ENCODE measurements at regions not wholly inside any gene's neighbourhood (a gene's known extent, or its start where the extent isn't known, plus 50 kb on each side); places are given as distances from the start of the nearest gene placed in this dataset.
"Not testable (repeated sequence)": the region's sequence is repeated elsewhere in the genome, so short reads cannot be mapped to it uniquely, and the experiment has no call there.

- FAIRE-seq (no peak), DNase-seq (no peak)
- H3K36me3 ChIP-seq (ENCODE audit: control insufficient read depth in 2 of 3, insufficient read depth in 3 of 3, low read length in 3 of 3): no peaks in the 10 kb centered on the region
- H3K4me3 ChIP-seq (ENCODE audit: low read length in 3 of 3): no peak overlapping the region
- H3K4me1 ChIP-seq (ENCODE audit: control insufficient read depth in 2 of 3, insufficient read depth in 2 of 3, low read depth in 1 of 3, low read length in 3 of 3): peaks cover 0 to 6% (median 5%) of the 10 kb centered on the region in 3 donors
- H3K27me3 ChIP-seq (ENCODE audit: control insufficient read depth, insufficient read depth, low read length): no peaks in the 10 kb centered on the region
- intact Hi-C loops (cut with DNase I): no loop called here
- TF ChIP-seq CTCF (IDR thresholded peaks at IDR 0.05; ENCODE audit: borderline replicate concordance, extremely low read depth, insufficient read depth): no peak
- no peaks in the 10 kb centered on the region for H3K9me3 ChIP-seq (ENCODE audit: control insufficient read depth in 2 of 3, insufficient read depth in 1 of 3, low read length in 3 of 3)
- no peak overlapping the region for H3K27ac ChIP-seq (ENCODE audit: low read depth in 2 of 2, low read length in 2 of 2)
- H3K9ac ChIP-seq (ENCODE audit: low read length in 3 of 3): no peak overlapping the region
These were observed 101.6 kb upstream of the CTSV start for GRCh38 chr9:97140566-97140965.

- H3K9ac ChIP-seq (ENCODE audit: low read length in 3 of 3): no peak overlapping the region
- H3K4me1 ChIP-seq (ENCODE audit: control insufficient read depth in 2 of 3, insufficient read depth in 2 of 3, low read depth in 1 of 3, low read length in 3 of 3): no peaks in the 10 kb centered on the region
- H3K9me3 ChIP-seq (ENCODE audit: control insufficient read depth in 2 of 3, insufficient read depth in 1 of 3, low read length in 3 of 3): no peaks in the 10 kb centered on the region
- H3K27ac ChIP-seq (ENCODE audit: low read depth in 2 of 2, low read length in 2 of 2): no peak overlapping the region
- TF ChIP-seq CTCF (IDR thresholded peaks at IDR 0.05; ENCODE audit: borderline replicate concordance, extremely low read depth, insufficient read depth): no peak
- intact Hi-C loops (cut with DNase I): no loop called here
- FAIRE-seq (no peak), DNase-seq (peak in 2 of 5 donors; percentile 16 to 39)
- H3K36me3 ChIP-seq (ENCODE audit: control insufficient read depth in 2 of 3, insufficient read depth in 3 of 3, low read length in 3 of 3): no peaks in the 10 kb centered on the region
- H3K27me3 ChIP-seq (ENCODE audit: control insufficient read depth, insufficient read depth, low read length): no peaks in the 10 kb centered on the region
- H3K4me3 ChIP-seq (ENCODE audit: low read length in 3 of 3): no peak overlapping the region
These were observed 97.5 kb upstream of the CTSV start for GRCh38 chr9:97136421-97136820.

GRCh38 chr9:97133966-97134365, 95.0 kb upstream of the CTSV start:
- H3K4me3 ChIP-seq (ENCODE audit: low read length in 3 of 3); H3K27me3 ChIP-seq (ENCODE audit: control insufficient read depth, insufficient read depth, low read length); FAIRE-seq; H3K36me3 ChIP-seq (ENCODE audit: control insufficient read depth in 2 of 3, insufficient read depth in 3 of 3, low read length in 3 of 3); H3K9ac ChIP-seq (ENCODE audit: low read length in 3 of 3); H3K27ac ChIP-seq (ENCODE audit: low read depth in 2 of 2, low read length in 2 of 2); H3K9me3 ChIP-seq (ENCODE audit: control insufficient read depth in 2 of 3, insufficient read depth in 1 of 3, low read length in 3 of 3); H3K4me1 ChIP-seq (ENCODE audit: control insufficient read depth in 2 of 3, insufficient read depth in 2 of 3, low read depth in 1 of 3, low read length in 3 of 3); intact Hi-C loops (cut with DNase I); DNase-seq: not testable (repeated sequence)

GRCh38 chr9:97132865-97133264, 93.9 kb upstream of the CTSV start:
- FAIRE-seq (no peak), DNase-seq (no peak)
- no peak overlapping the region for H3K4me3 ChIP-seq (ENCODE audit: low read length in 3 of 3)
- intact Hi-C loops (cut with DNase I): no loop called here
- H3K4me1 ChIP-seq (ENCODE audit: control insufficient read depth in 2 of 3, insufficient read depth in 2 of 3, low read depth in 1 of 3, low read length in 3 of 3): no peaks in the 10 kb centered on the region
- no peaks in the 10 kb centered on the region for H3K27me3 ChIP-seq (ENCODE audit: control insufficient read depth, insufficient read depth, low read length)
- no peak for TF ChIP-seq CTCF (IDR thresholded peaks at IDR 0.05; ENCODE audit: borderline replicate concordance, extremely low read depth, insufficient read depth)
- H3K36me3 ChIP-seq (ENCODE audit: control insufficient read depth in 2 of 3, insufficient read depth in 3 of 3, low read length in 3 of 3): no peaks in the 10 kb centered on the region
- H3K9ac ChIP-seq (ENCODE audit: low read length in 3 of 3): no peak overlapping the region
- no peaks in the 10 kb centered on the region for H3K9me3 ChIP-seq (ENCODE audit: control insufficient read depth in 2 of 3, insufficient read depth in 1 of 3, low read length in 3 of 3)
- no peak overlapping the region for H3K27ac ChIP-seq (ENCODE audit: low read depth in 2 of 2, low read length in 2 of 2)

GRCh38 chr9:97130864-97131263, 91.9 kb upstream of the CTSV start:
- intact Hi-C loops (cut with DNase I); H3K4me1 ChIP-seq (ENCODE audit: control insufficient read depth in 2 of 3, insufficient read depth in 2 of 3, low read depth in 1 of 3, low read length in 3 of 3); FAIRE-seq; DNase-seq; H3K36me3 ChIP-seq (ENCODE audit: control insufficient read depth in 2 of 3, insufficient read depth in 3 of 3, low read length in 3 of 3); H3K9ac ChIP-seq (ENCODE audit: low read length in 3 of 3); H3K27me3 ChIP-seq (ENCODE audit: control insufficient read depth, insufficient read depth, low read length); H3K9me3 ChIP-seq (ENCODE audit: control insufficient read depth in 2 of 3, insufficient read depth in 1 of 3, low read length in 3 of 3); H3K27ac ChIP-seq (ENCODE audit: low read depth in 2 of 2, low read length in 2 of 2); H3K4me3 ChIP-seq (ENCODE audit: low read length in 3 of 3): not testable (repeated sequence)

GRCh38 chr9:97130387-97130786, 91.4 kb upstream of the CTSV start:
- intact Hi-C loops (cut with DNase I); DNase-seq; H3K4me3 ChIP-seq (ENCODE audit: low read length in 3 of 3); H3K27ac ChIP-seq (ENCODE audit: low read depth in 2 of 2, low read length in 2 of 2); H3K9ac ChIP-seq (ENCODE audit: low read length in 3 of 3); H3K4me1 ChIP-seq (ENCODE audit: control insufficient read depth in 2 of 3, insufficient read depth in 2 of 3, low read depth in 1 of 3, low read length in 3 of 3); H3K36me3 ChIP-seq (ENCODE audit: control insufficient read depth in 2 of 3, insufficient read depth in 3 of 3, low read length in 3 of 3); FAIRE-seq; H3K27me3 ChIP-seq (ENCODE audit: control insufficient read depth, insufficient read depth, low read length); H3K9me3 ChIP-seq (ENCODE audit: control insufficient read depth in 2 of 3, insufficient read depth in 1 of 3, low read length in 3 of 3): not testable (repeated sequence)

Measured in kidney (tissue), 13 donors.